ENCODE measurements at regions not wholly inside any gene's neighbourhood (a gene's known extent, or its start where the extent isn't known, plus 50 kb on each side); places are given as distances from the start of the nearest gene placed in this dataset.
"Not testable (repeated sequence)": the region's sequence is repeated elsewhere in the genome, so short reads cannot be mapped to it uniquely, and the experiment has no call there.

DNA sequence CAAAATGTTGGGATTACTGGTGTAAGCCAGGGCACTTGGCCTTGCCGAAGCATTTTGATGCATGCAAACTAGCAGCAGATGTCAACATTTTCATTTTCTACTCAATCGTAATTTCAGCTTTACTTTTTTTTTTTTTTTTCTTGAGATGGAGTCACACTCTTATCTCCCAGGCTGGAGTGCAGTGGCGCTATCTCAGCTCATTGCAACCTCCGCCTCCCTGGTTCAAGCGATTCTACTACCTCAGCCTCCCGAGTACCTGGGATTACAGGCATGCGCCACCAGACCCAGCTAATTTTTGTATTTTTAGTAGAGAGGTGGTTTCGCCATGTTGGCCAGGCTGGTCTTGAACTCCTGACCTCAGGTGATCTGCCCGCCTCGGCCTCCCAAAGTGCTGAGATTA lies 373.3 kb upstream of the RGS6 start:
- TF ChIP-seq POLR2A (IDR thresholded peaks at IDR 0.05; ENCODE audit: low read depth), result not testable (repeated sequence)
- TF ChIP-seq, protein P1, sequence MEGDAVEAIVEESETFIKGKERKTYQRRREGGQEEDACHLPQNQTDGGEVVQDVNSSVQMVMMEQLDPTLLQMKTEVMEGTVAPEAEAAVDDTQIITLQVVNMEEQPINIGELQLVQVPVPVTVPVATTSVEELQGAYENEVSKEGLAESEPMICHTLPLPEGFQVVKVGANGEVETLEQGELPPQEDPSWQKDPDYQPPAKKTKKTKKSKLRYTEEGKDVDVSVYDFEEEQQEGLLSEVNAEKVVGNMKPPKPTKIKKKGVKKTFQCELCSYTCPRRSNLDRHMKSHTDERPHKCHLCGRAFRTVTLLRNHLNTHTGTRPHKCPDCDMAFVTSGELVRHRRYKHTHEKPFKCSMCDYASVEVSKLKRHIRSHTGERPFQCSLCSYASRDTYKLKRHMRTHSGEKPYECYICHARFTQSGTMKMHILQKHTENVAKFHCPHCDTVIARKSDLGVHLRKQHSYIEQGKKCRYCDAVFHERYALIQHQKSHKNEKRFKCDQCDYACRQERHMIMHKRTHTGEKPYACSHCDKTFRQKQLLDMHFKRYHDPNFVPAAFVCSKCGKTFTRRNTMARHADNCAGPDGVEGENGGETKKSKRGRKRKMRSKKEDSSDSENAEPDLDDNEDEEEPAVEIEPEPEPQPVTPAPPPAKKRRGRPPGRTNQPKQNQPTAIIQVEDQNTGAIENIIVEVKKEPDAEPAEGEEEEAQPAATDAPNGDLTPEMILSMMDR (IDR thresholded peaks at IDR 0.05), result not testable (repeated sequence)

Data from esophagus muscularis mucosa (tissue), 3 donors.